HepG2 (cell line): ENCODE measurements at regions not wholly inside any gene's neighbourhood (a gene's known extent, or its start where the extent isn't known, plus 50 kb on each side); places are given as distances from the start of the nearest gene placed in this dataset.

ENCODE experiments used
- ASH2L ChIP-seq: fragments of 300-600, 200-600 bp; sonication (generic); IDR thresholded peaks from 2 replicates; pipeline ENCODE4 v1.7.0; 2017; ENCODE audit warnings: low read depth, mild to moderate bottlenecking, moderate library complexity, mixed read lengths, low read length; ENCODE audit not compliant: insufficient read length
- CCAR2 ChIP-seq: fragments of 200-400 bp; formaldehyde crosslinking; optimal IDR thresholded peaks from 2 replicates; pipeline ENCODE3; 2018; ENCODE audit warnings: low read depth, mild to moderate bottlenecking, low read length, moderate library complexity
- ETS1 ChIP-seq: sonication (generic); formaldehyde crosslinking; IDR thresholded peaks from 2 replicates; pipeline ENCODE4 v1.4.0; 2020; ENCODE audit warnings: missing genetic modification reagents
- PLRG1 ChIP-seq: fragments of 450-650 bp; conservative IDR thresholded peaks from 2 replicates; pipeline ENCODE4 v1.6.1; 2016
- SAFB2 ChIP-seq: sonication (generic); formaldehyde crosslinking; IDR thresholded peaks from 2 replicates; pipeline ENCODE4 v1.5.1; 2020; ENCODE audit warnings: missing genetic modification reagents, low read depth, mild to moderate bottlenecking, borderline replicate concordance
- USF2 ChIP-seq, 2 experiments: sonication (generic) in 1 of 2; formaldehyde crosslinking in 1 of 2; IDR thresholded peaks; 2 replicates each; pipeline versions ENCODE4 v1.5.1 to v1.6.1; 2011 to 2020; ENCODE audit warnings: borderline replicate concordance in 1 of 2, low read depth in 1 of 2, low read length in 1 of 2, mild to moderate bottlenecking in 1 of 2, missing genetic modification reagents in 1 of 2, moderate library complexity in 1 of 2
- ZMYM4 ChIP-seq: sonication (generic); formaldehyde crosslinking; IDR thresholded peaks from 2 replicates; pipeline ENCODE4 v1.8.1; 2023; ENCODE audit warnings: mild to moderate bottlenecking, missing genetic modification reagents
- TF ChIP-seq, protein P1 (sequence below): sonication (generic); formaldehyde crosslinking; IDR thresholded peaks from 2 replicates; pipeline ENCODE4 v1.5.0; 2020; ENCODE audit warnings: mild to moderate bottlenecking, missing genetic modification reagents, moderate library complexity

- TF ChIP-seq CCAR2 (no peak), ASH2L (no peak), USF2 (IDR thresholded peaks at IDR 0.05; ENCODE audit: low read depth, low read length) (no peak), USF2 (CRISPR knock-in tag; IDR thresholded peaks at IDR 0.05; ENCODE audit: borderline replicate concordance) (no peak), PLRG1 (no peak), ZMYM4 (CRISPR knock-in tag) (no peak), ETS1 (no peak), SAFB2 (CRISPR knock-in tag) (no peak)
- TF ChIP-seq, protein P1, sequence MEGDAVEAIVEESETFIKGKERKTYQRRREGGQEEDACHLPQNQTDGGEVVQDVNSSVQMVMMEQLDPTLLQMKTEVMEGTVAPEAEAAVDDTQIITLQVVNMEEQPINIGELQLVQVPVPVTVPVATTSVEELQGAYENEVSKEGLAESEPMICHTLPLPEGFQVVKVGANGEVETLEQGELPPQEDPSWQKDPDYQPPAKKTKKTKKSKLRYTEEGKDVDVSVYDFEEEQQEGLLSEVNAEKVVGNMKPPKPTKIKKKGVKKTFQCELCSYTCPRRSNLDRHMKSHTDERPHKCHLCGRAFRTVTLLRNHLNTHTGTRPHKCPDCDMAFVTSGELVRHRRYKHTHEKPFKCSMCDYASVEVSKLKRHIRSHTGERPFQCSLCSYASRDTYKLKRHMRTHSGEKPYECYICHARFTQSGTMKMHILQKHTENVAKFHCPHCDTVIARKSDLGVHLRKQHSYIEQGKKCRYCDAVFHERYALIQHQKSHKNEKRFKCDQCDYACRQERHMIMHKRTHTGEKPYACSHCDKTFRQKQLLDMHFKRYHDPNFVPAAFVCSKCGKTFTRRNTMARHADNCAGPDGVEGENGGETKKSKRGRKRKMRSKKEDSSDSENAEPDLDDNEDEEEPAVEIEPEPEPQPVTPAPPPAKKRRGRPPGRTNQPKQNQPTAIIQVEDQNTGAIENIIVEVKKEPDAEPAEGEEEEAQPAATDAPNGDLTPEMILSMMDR (CRISPR knock-in tag) = no peak
Observed at GRCh38 chr5:117098094-117098493, 523.5 kb upstream of the SEMA6A start.
